Smooth muscle cell (in vitro differentiated cells): ENCODE measurements at regions not wholly inside any gene's neighbourhood (a gene's known extent, or its start where the extent isn't known, plus 50 kb on each side); places are given as distances from the start of the nearest gene placed in this dataset.

Experiments used
- DNase-seq: peaks from one replicate; lab custom pipeline; 2025; ENCODE audit not compliant: unreplicated experiment; lab: John Stamatoyannopoulos, UW
- H2AFZ ChIP-seq: fragments of 200-600 bp; sonication (generic); 2 replicates; pipeline ENCODE4 v1.6.0; 2016; ENCODE audit warnings: antibody characterized with exemption, low read depth, mild to moderate bottlenecking
- H3F3A ChIP-seq: fragments of 200-600 bp; sonication (generic); 2 replicates; pipeline ENCODE4 v1.6.0; 2017; ENCODE audit warnings: antibody characterized with exemption, low read depth
- H3K27ac ChIP-seq: fragments of 200-600 bp; sonication (generic); 2 replicates; pipeline ENCODE4 v1.5.1; 2016; ENCODE audit warnings: low read depth, mild to moderate bottlenecking
- H3K27me3 ChIP-seq: fragments of 200-600 bp; sonication (generic); 2 replicates; pipeline ENCODE4 v1.6.1; 2016; ENCODE audit warnings: low read depth, mild to moderate bottlenecking
- H3K36me3 ChIP-seq: fragments of 200-600 bp; sonication (generic); 2 replicates; pipeline ENCODE4 v1.5.1; 2016; ENCODE audit warnings: low read depth
- H3K4me1 ChIP-seq: fragments of 200-600 bp; sonication (generic); 2 replicates; pipeline ENCODE4 v1.5.1; 2016; ENCODE audit warnings: low read depth
- H3K4me2 ChIP-seq: fragments of 200-600 bp; sonication (generic); 2 replicates; pipeline ENCODE4 v1.6.0; 2016; ENCODE audit warnings: mild to moderate bottlenecking
- H3K4me3 ChIP-seq: fragments of 200-600 bp; sonication (generic); 2 replicates; pipeline ENCODE4 v1.5.1; 2016; ENCODE audit warnings: mild to moderate bottlenecking
- H3K79me2 ChIP-seq: fragments of 200-600 bp; sonication (generic); 2 replicates; pipeline ENCODE4 v1.6.0; 2016; ENCODE audit warnings: low read depth, mild to moderate bottlenecking
- H3K9ac ChIP-seq: fragments of 200-600 bp; sonication (generic); 2 replicates; pipeline ENCODE4 v1.6.0; 2016; ENCODE audit warnings: low read depth
- H3K9me3 ChIP-seq: fragments of 200-600 bp; sonication (generic); replicated peaks from 2 replicates; pipeline ENCODE4 v1.5.1; 2016; ENCODE audit warnings: low read depth
- H4K20me1 ChIP-seq: fragments of 200-600 bp; sonication (generic); 2 replicates; pipeline ENCODE4 v1.6.0; 2016; ENCODE audit warnings: low read depth
- WGBS: methylation state at CpG from one replicate; pipeline ENCODE4 v1.1.7; 2016; ENCODE audit warnings: low lambda C conversion rate; 5-methylcytosine and 5-hydroxymethylcytosine counted together
- TF ChIP-seq, protein P1 (sequence below): fragments of 200-600 bp; sonication (generic); IDR thresholded peaks from 2 replicates; pipeline ENCODE4 v1.5.1; 2017; ENCODE audit warnings: borderline replicate concordance, mild to moderate bottlenecking, antibody characterized with exemption; ENCODE audit not compliant: insufficient read depth, poor library complexity, severe bottlenecking

DNA sequence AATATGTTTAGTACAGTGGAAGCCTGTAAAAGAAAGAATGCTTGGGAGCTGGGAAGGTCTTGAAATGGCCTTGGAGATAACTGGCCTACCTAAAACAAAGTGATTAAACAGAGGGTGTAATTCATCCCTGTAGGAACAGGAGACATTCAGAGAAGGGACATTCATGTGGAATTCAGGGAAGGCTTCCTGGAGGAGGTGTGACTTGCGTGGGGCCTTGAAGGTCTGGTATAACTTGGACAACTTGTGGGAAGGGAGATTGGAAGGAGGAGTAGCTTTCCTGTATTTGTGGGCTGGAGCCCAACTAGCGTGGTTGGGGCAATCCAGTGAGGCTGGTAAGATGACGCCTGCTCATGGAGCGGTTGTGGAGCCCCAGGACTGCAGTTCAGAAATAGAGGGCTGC is 156.4 kb downstream of the AACS start:
- H3K4me2 ChIP-seq = no peak overlapping the region
- TF ChIP-seq, protein P1, sequence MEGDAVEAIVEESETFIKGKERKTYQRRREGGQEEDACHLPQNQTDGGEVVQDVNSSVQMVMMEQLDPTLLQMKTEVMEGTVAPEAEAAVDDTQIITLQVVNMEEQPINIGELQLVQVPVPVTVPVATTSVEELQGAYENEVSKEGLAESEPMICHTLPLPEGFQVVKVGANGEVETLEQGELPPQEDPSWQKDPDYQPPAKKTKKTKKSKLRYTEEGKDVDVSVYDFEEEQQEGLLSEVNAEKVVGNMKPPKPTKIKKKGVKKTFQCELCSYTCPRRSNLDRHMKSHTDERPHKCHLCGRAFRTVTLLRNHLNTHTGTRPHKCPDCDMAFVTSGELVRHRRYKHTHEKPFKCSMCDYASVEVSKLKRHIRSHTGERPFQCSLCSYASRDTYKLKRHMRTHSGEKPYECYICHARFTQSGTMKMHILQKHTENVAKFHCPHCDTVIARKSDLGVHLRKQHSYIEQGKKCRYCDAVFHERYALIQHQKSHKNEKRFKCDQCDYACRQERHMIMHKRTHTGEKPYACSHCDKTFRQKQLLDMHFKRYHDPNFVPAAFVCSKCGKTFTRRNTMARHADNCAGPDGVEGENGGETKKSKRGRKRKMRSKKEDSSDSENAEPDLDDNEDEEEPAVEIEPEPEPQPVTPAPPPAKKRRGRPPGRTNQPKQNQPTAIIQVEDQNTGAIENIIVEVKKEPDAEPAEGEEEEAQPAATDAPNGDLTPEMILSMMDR = no peak
- H3K27me3 ChIP-seq = no peaks in the 10 kb centered on the region
- H3K27ac ChIP-seq = no peak overlapping the region
- H4K20me1 ChIP-seq = no peaks in the 10 kb centered on the region
- H3K36me3 ChIP-seq = no peaks in the 10 kb centered on the region
- no peak for DNase-seq
- H3K4me3 ChIP-seq = no peak overlapping the region
- no peaks in the 10 kb centered on the region for H3K9me3 ChIP-seq
- no peak overlapping the region for H2AFZ ChIP-seq
- H3K4me1 ChIP-seq = no peaks in the 10 kb centered on the region
- H3K9ac ChIP-seq = no peak overlapping the region
- no peaks in the 10 kb centered on the region for H3K79me2 ChIP-seq
- WGBS = 92% methylated on average over 4 of the region's 4 CpGs
- H3F3A ChIP-seq = no peaks in the 10 kb centered on the region

DNA sequence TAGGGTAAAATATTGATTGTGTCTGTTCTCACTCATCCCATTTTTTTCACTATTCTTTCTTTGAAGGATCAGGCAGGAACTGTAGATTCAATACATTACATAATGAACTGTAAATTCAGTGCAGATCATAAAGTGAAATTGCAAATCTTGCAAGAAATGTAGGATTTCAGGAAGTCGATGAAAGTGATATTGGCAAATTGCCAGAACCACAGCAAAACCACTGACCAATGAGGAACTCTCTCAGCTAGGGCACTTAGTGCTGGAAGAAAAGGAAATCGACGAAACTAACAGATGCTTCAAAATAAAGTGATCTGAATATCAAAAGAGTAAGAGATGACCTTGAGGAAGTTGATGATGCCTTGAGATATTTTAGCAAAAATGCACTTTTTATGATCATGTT is 157.6 kb downstream of the AACS start:
- Histone ChIP-seq H3K36me3 (no peaks in the 10 kb centered on the region), H3F3A (no peaks in the 10 kb centered on the region), H4K20me1 (no peaks in the 10 kb centered on the region), H2AFZ (no peak overlapping the region), H3K27me3 (no peaks in the 10 kb centered on the region), H3K4me1 (no peaks in the 10 kb centered on the region), H3K9ac (no peak overlapping the region), H3K4me3 (no peak overlapping the region), H3K9me3 (no peaks in the 10 kb centered on the region), H3K27ac (no peak overlapping the region), H3K4me2 (no peak overlapping the region), H3K79me2 (no peaks in the 10 kb centered on the region)
- no peak for DNase-seq
- TF ChIP-seq, protein P1 = no peak
- 90% methylated on average over 3 of the region's 3 CpGs for WGBS

DNA sequence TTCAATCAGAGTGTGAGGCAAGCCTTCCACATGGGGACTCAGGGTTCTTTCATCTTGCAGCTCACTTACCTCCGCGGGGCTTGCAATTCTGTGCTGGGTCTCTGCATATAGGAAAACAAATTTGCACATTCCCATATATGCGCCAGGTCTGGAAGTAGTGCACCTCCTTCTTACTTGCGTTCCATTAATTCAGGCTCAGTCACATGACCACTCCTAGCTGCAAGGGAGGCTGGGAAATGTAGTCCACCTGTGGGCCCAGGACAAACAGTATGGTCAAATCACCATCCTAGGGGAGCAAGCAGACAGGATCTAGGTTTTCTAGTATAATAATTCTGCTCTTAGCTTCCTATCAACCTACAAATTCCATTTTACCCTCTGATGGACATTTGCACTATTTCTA is 160.4 kb downstream of the AACS start:
- Histone ChIP-seq H3K4me3 (no peak overlapping the region), H3K36me3 (no peaks in the 10 kb centered on the region), H3K9ac (no peak overlapping the region), H3F3A (no peaks in the 10 kb centered on the region), H2AFZ (no peak overlapping the region), H3K4me2 (no peak overlapping the region), H3K79me2 (no peaks in the 10 kb centered on the region), H3K27ac (no peak overlapping the region), H4K20me1 (no peaks in the 10 kb centered on the region), H3K4me1 (no peaks in the 10 kb centered on the region), H3K9me3 (no peaks in the 10 kb centered on the region), H3K27me3 (no peaks in the 10 kb centered on the region)
- TF ChIP-seq, protein P1 = no peak
- WGBS = 88% methylated on average over 4 of the region's 4 CpGs
- no peak for DNase-seq

DNA sequence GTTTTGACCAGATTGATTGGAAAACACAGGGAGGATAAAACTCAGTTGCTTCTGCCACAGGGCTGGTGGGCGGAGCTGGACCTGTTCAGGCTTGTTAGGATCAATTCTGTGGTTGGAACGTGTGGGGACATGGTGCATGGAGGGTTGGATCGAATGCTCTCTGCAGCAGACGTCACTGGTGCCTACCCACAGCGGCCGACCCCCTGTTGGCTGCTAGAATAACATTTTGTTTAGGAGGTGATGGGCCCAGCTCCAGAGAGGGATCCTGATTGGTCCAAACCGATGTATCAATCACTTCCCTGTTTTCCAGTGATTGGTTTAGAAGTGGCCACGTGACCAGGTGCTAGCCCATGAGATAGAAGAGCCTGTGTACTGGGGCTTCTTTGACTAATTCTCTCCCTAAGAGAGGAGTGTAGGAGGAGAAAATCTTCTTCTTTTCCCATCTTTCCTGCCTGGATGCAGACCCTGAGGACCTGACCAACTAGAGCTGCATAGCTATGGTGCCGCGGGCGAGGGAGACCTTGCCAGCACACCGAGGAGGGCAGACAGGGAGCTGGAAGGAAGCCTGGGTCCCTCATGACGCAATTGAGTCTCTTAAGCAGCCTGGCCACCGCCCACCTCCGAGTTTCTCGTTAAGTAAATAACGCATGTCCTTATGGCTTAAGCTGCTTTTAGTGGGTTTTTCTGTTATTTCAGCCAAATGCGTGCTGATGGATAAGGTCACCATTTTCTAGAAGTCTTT is 163.5 kb downstream of the AACS start:
- H3K27ac ChIP-seq = no peak overlapping the region
- no peaks in the 10 kb centered on the region for H3K36me3 ChIP-seq
- no peak overlapping the region for H3K4me2 ChIP-seq
- no peak overlapping the region for H2AFZ ChIP-seq
- H3K4me1 ChIP-seq = no peaks in the 10 kb centered on the region
- no peaks in the 10 kb centered on the region for H3K27me3 ChIP-seq
- DNase-seq = no peak
- H3K9ac ChIP-seq = no peak overlapping the region
- H3F3A ChIP-seq = no peaks in the 10 kb centered on the region
- no peaks in the 10 kb centered on the region for H3K79me2 ChIP-seq
- 86% methylated on average over 18 of the region's 18 CpGs for WGBS
- TF ChIP-seq, protein P1 = no peak
- H3K4me3 ChIP-seq = no peak overlapping the region
- no peaks in the 10 kb centered on the region for H3K9me3 ChIP-seq
- H4K20me1 ChIP-seq = no peaks in the 10 kb centered on the region
